B cell (primary cell): ENCODE measurements at regions not wholly inside any gene's neighbourhood (a gene's known extent, or its start where the extent isn't known, plus 50 kb on each side); places are given as distances from the start of the nearest gene placed in this dataset.

Experiments used
- ATAC-seq: fragments of 200-7000 bp; cut with Tn5 transposase; one replicate; pipeline ENCODE4 v1.10.0; 2021; ENCODE audit warnings: low read depth, mild to moderate bottlenecking, moderate number of reproducible peaks, moderate library complexity
- CTCF ChIA-PET: fragments of 350-600 bp; sonication (Branson Sonifier 250); formaldehyde crosslinking; loops from one replicate; lab custom pipeline; 2021; ENCODE audit warnings: antibody characterized with exemption, inconsistent platforms; lab: Charles Lee
- POLR2A ChIA-PET: fragments of 350-600 bp; sonication (Branson Sonifier 250); formaldehyde crosslinking; loops from one replicate; lab custom pipeline; 2021; ENCODE audit warnings: antibody characterized with exemption; lab: Charles Lee
- DNase-seq: peaks from one replicate; pipeline ENCODE4 v3.0.0; 2013
- H2AFZ ChIP-seq: 2 replicates; pipeline ENCODE4 v1.6.1; 2012; ENCODE audit warnings: mild to moderate bottlenecking, low read depth, low read length; ENCODE audit not compliant: insufficient read depth, poor library complexity, severe bottlenecking
- H3K27ac ChIP-seq, 2 donors: 1 replicate in 1 of 2; 2 replicates in 1 of 2; pipeline ENCODE4 v1.5.1; 2012 to 2013; ENCODE audit warnings: low read length in 2 of 2, mild to moderate bottlenecking in 2 of 2, moderate library complexity in 1 of 2
- H3K27me3 ChIP-seq, 4 experiments: fragments of 200-600 bp in 1 of 4; sonication (generic) in 1 of 4; replicated peaks in 1 of 4; 1 replicate in 2 of 4; 2 replicates in 2 of 4; pipeline versions ENCODE4 v1.6.1 to v1.7.0; 2013 to 2016; ENCODE audit warnings: low read length in 3 of 4, mild to moderate bottlenecking in 2 of 4, mixed read lengths in 1 of 4, moderate library complexity in 1 of 4; ENCODE audit not compliant: insufficient read depth in 4 of 4, control insufficient read depth in 3 of 4; ENCODE audit errors: control extremely low read depth in 1 of 4
- H3K36me3 ChIP-seq, 2 experiments: replicated peaks in 1 of 2; 1 replicate in 1 of 2; 2 replicates in 1 of 2; pipeline versions ENCODE4 v1.6.1 to v1.7.1; 2013; ENCODE audit warnings: low read length in 1 of 2; ENCODE audit not compliant: insufficient read depth in 2 of 2, control insufficient read depth in 1 of 2; ENCODE audit errors: control extremely low read depth in 1 of 2, extremely low read depth in 1 of 2
- H3K4me1 ChIP-seq, 2 donors: fragments of 200-600 bp in 1 of 2; sonication (generic) in 1 of 2; 1 replicate in 1 of 2; 2 replicates in 1 of 2; pipeline versions ENCODE4 v1.5.1 to v1.6.1; 2013 to 2017; ENCODE audit warnings: low read length in 2 of 2; ENCODE audit not compliant: control insufficient read depth in 2 of 2, insufficient read depth in 2 of 2
- H3K4me2 ChIP-seq: replicated peaks from 2 replicates; pipeline ENCODE3; 2012; ENCODE audit warnings: mild to moderate bottlenecking, low read depth, low read length; ENCODE audit not compliant: poor library complexity, severe bottlenecking
- H3K4me3 ChIP-seq, 5 experiments: fragments of 200-600 bp in 1 of 5; sonication (generic) in 1 of 5; 1 replicate in 3 of 5; 2 replicates in 2 of 5; pipeline versions ENCODE4 v1.5.1 to v1.7.0; 2011 to 2016; ENCODE audit warnings: low read length in 4 of 5, mild to moderate bottlenecking in 4 of 5, low read depth in 2 of 5, control low read depth in 1 of 5, moderate library complexity in 1 of 5; ENCODE audit not compliant: insufficient read depth in 1 of 5; ENCODE audit errors: control extremely low read depth in 1 of 5, extremely low read depth in 1 of 5
- H3K79me2 ChIP-seq: fragments of 200-600 bp; sonication (generic); one replicate; pipeline ENCODE4 v1.6.0; 2016; ENCODE audit warnings: low read length; ENCODE audit not compliant: control insufficient read depth, insufficient read depth
- H3K9ac ChIP-seq: fragments of 200-600 bp; sonication (generic); 2 replicates; pipeline ENCODE4 v1.6.1; 2017; ENCODE audit warnings: mild to moderate bottlenecking, low read length, moderate library complexity
- H3K9me3 ChIP-seq, 3 donors: one replicate each; pipeline versions ENCODE4 v1.6.1 to v1.7.1; 2013; ENCODE audit warnings: low read length in 2 of 3; ENCODE audit not compliant: control insufficient read depth in 2 of 3, insufficient read depth in 1 of 3; ENCODE audit errors: control extremely low read depth in 1 of 3
- H4K20me1 ChIP-seq: 2 replicates; pipeline ENCODE4 v1.6.0; 2012; ENCODE audit warnings: mild to moderate bottlenecking, low read length; ENCODE audit not compliant: insufficient read depth, control insufficient read depth, poor library complexity, severe bottlenecking
- H3K27ac Mint-ChIP-seq: one replicate; pipeline ENCODE4 v1.8.0; 2021; ENCODE audit warnings: mixed read lengths
- H3K27me3 Mint-ChIP-seq: one replicate; pipeline ENCODE4 v1.8.0; 2021; ENCODE audit warnings: mixed read lengths
- H3K4me1 Mint-ChIP-seq: one replicate; pipeline ENCODE4 v1.8.0; 2021; ENCODE audit warnings: mixed read lengths
- H3K4me3 Mint-ChIP-seq: one replicate; pipeline ENCODE4 v1.8.0; 2021; ENCODE audit warnings: mixed read lengths
- H3K9me3 Mint-ChIP-seq: one replicate; pipeline ENCODE4 v1.8.0; 2022; ENCODE audit warnings: mixed read lengths; ENCODE audit not compliant: insufficient read depth
- CTCF ChIP-seq: fragments of 200-600 bp; IDR thresholded peaks from one replicate; pipeline ENCODE4 v1.8.0; 2022; ENCODE audit warnings: antibody characterized with exemption, mild to moderate bottlenecking
- EZH2 ChIP-seq: IDR thresholded peaks from 2 replicates; pipeline ENCODE4 v1.6.1; 2012; ENCODE audit warnings: borderline replicate concordance, low read depth, mild to moderate bottlenecking, moderate library complexity, low read length; ENCODE audit not compliant: insufficient read depth, poor library complexity, severe bottlenecking
- WGBS: methylation state at CpG from one replicate; pipeline ENCODE4 v1.1.5; 2013; ENCODE audit warnings: missing lambda C conversion rate; ENCODE audit not compliant: insufficient coverage; 5-methylcytosine and 5-hydroxymethylcytosine counted together
- intact Hi-C: fragments of 100-400 bp; cut with micrococcal nuclease; formaldehyde crosslinking; loops from one replicate; pipeline ENCODE4 v1.10.0; 2022

DNA sequence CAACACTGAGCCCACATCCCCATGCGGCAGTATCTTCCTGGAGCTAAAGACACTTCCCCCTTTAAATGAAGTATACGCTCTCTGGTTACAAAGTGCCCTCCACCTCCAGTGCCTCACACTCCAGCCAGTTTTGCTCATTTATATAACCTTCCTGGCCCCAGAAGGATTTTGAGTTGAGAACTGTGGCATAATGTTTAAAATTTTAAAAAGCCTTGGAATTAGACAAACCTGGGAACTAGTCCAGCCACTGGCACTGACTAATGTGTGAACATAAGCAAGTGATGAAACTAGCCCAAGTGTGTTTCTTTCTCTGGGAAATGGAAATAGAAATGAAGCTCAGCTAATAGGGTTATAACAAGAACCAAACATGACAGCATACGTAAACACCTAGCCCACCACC lies 723.7 kb upstream of the USP15 start:
- H3K9me3 Mint-ChIP-seq, result no peaks in the 10 kb centered on the region
- no peak overlapping the region for H3K4me2 ChIP-seq
- intact Hi-C loops, result no loop called here
- no peak overlapping the region for H3K4me3 Mint-ChIP-seq
- WGBS, result 90% methylated on average over 2 of the region's 3 CpGs
- H3K36me3 ChIP-seq, result no peaks in the 10 kb centered on the region
- H3K27me3 Mint-ChIP-seq, result no peaks in the 10 kb centered on the region
- H3K27ac ChIP-seq, result no peak overlapping the region
- ChIA-PET POLR2A (no interaction called here), CTCF (no interaction called here)
- no peaks in the 10 kb centered on the region for H3K27me3 ChIP-seq
- no peaks in the 10 kb centered on the region for H3K9me3 ChIP-seq
- DNase-seq, result no peak
- no peak overlapping the region for H2AFZ ChIP-seq
- no peak overlapping the region for H3K9ac ChIP-seq
- no peaks in the 10 kb centered on the region for H3K4me1 ChIP-seq
- no peak overlapping the region for H3K4me3 ChIP-seq
- TF ChIP-seq EZH2 (no peak), CTCF (no peak)
- H3K4me1 Mint-ChIP-seq, result no peaks in the 10 kb centered on the region
- H3K27ac Mint-ChIP-seq, result no peak overlapping the region
- ATAC-seq, result no peak
- no peaks in the 10 kb centered on the region for H4K20me1 ChIP-seq
- no peaks in the 10 kb centered on the region for H3K79me2 ChIP-seq

DNA sequence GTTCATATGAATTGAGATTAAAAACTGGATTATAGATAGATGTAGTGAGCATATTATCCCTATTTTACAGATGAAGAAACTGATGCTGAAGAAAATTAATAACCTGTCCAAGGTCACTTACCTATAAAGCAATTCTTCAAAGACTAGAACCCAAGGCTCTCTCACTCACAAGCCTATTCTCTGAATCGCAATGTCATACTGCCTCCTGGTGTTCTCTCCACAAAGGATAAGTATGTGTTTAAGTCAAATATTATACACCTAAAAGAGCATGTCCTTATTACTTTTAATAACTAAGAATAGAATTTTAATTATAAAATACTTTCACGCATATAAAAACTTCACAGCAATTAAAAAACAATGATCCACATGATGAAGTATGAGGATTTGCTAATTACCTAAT lies 721.3 kb upstream of the USP15 start:
- no peaks in the 10 kb centered on the region for H3K9me3 ChIP-seq
- H3K27ac Mint-ChIP-seq, result no peak overlapping the region
- TF ChIP-seq EZH2 (no peak), CTCF (no peak)
- no peak overlapping the region for H3K9ac ChIP-seq
- no peaks in the 10 kb centered on the region for H3K27me3 ChIP-seq
- ChIA-PET POLR2A (no interaction called here), CTCF (no interaction called here)
- H4K20me1 ChIP-seq, result no peaks in the 10 kb centered on the region
- no peaks in the 10 kb centered on the region for H3K27me3 Mint-ChIP-seq
- DNase-seq (no peak), ATAC-seq (no peak)
- no peak overlapping the region for H3K4me3 Mint-ChIP-seq
- H3K4me1 ChIP-seq, result no peaks in the 10 kb centered on the region
- no peak overlapping the region for H3K4me2 ChIP-seq
- no peak overlapping the region for H2AFZ ChIP-seq
- intact Hi-C loops, result no loop called here
- H3K4me1 Mint-ChIP-seq, result no peaks in the 10 kb centered on the region
- no peak overlapping the region for H3K27ac ChIP-seq
- H3K36me3 ChIP-seq, result no peaks in the 10 kb centered on the region
- no peaks in the 10 kb centered on the region for H3K9me3 Mint-ChIP-seq
- WGBS, result no CpG with 5 or more reads among the region's 2 CpGs
- H3K79me2 ChIP-seq, result no peaks in the 10 kb centered on the region
- H3K4me3 ChIP-seq, result no peak overlapping the region
